ENCODE measurements at regions not wholly inside any gene's neighbourhood (a gene's known extent, or its start where the extent isn't known, plus 50 kb on each side); places are given as distances from the start of the nearest gene placed in this dataset.
"Not testable (repeated sequence)": the region's sequence is repeated elsewhere in the genome, so short reads cannot be mapped to it uniquely, and the experiment has no call there.

- DNase-seq = not testable (repeated sequence)
Observed at GRCh38 chr1:29681416-29681815, 445.1 kb downstream of the PTPRU start.

DNA sequence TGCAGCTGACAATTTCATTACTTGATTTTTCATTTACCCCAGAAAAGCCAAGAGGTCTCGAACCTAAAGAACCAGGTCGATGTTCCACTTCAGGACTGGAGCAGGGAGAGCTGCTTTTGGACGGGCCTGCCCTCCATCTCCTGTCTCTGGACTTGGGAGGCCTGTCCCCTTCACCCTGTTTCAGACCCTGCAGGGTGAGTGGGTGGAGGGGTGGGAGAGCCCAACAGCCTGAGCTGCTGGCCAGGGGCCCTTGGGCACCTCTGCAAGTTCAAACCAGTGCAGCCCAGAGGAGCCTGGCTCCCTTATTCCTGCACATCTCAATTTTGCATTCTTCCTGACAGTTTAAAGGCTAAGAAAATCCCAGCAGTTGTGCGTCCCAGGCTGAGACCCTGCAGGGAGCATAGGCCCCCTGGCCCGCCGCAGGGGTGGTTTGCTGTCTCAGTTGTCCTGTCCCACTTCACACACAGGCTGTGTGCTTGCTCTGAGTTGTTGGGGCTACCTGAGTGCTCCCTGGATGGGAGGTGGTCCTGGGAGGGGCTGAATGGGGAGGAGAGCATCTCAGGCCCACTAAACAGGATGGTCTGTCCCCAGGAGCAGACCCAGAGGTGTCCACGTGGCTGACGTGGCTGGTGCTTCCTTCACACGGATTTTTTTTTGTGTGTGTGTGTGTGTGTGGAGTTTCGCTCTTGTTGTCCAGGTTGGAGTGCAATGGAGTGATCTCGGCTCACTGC, 443.7 kb downstream of the PTPRU start:
- no peak for DNase-seq

- DNase-seq = no peak
Observed at GRCh38 chr1:29679316-29679715, 443.0 kb downstream of the PTPRU start.

- DNase-seq = no peak
Observed at GRCh38 chr1:29677028-29678024, 441.0 kb downstream of the PTPRU start.

DNA sequence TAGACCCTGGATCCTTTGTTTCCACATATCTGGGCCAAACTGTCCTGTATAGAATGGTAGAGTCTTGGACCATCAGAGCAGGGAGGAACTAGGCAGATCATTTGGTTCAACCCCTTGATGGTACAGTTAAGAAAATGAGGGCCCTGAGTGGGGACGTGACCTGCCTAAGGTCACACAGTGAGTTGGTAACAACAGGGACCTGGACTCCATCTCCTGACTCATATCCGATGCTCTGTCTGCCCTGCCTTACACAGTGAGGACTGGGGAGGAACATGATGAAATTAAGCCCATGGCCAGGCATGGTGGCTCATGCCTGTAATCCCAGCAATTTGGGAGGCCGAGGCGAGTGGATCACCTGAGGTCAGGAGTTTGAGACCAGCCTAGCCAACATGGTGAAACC, 440.2 kb downstream of the PTPRU start:
- DNase-seq = no peak

DNA sequence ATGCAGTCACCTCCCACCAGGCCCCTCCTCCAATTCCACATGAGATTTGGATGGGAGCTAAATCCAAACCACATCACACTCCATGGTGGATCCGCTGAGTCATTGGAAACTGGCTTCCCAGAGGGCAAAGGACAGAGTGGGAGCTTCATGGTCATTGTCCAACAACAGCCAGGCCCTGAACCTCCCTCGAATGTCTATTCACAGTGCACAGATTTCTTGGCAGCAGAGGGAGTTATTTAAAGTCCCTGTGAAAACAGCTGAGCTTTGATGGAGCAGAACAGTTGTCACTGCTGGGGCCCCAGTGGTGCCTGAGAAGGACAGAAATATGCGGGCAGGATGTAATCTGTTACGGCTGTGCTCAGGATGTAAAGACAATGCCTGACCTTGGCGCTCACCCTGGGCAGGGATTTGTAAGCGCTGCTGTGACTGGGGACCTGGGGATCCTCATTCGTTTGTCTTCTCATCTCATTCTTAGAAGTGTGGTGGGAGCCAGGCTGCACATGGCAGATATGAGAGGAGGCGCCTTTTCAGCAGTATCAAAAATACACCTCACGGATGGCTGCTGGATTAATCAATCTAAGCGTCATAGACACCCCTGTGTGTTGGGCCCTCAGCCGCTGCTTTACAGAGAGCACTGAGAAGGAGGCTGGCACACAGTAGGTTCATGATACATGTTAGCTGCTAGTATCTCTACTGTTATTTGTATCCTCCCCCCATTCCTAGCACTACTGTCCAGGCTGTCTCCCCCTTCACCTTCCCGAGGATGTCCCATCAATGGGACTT, 439.4 kb downstream of the PTPRU start:
- DNase-seq = no peak

DNA sequence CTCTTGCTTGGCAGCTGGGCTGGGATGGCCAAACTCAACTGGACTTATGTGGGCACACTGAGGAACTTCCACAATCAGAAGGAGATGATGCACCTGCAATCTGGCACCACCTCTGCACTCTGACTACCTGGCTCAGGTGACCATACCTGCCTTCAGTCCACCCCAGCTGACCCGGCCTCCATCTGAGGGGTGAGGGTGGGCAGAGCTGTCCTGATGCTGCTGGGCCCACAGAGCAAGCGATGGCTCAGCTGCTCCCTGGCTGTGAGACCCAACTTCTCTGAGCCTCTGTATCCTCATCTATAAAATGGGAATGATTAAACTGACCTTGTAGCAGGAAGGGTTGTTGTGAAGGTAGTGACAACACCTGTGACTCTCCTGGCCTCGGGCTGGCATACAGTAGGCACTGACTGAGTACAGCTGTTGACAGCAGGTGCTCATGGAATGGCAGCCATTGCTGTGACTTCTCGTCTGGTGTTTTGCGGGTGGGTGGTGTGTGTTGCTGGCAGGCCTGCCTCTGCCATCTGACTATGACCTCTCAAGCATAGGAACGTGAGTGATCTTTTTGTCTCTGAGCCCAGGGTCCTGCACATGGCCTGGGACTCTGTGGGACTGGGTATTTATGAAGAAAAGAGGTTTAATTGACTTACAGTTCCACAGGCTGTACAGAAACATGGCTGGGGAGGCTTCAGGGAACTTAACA, 438.5 kb downstream of the PTPRU start:
- no peak for DNase-seq

DNA sequence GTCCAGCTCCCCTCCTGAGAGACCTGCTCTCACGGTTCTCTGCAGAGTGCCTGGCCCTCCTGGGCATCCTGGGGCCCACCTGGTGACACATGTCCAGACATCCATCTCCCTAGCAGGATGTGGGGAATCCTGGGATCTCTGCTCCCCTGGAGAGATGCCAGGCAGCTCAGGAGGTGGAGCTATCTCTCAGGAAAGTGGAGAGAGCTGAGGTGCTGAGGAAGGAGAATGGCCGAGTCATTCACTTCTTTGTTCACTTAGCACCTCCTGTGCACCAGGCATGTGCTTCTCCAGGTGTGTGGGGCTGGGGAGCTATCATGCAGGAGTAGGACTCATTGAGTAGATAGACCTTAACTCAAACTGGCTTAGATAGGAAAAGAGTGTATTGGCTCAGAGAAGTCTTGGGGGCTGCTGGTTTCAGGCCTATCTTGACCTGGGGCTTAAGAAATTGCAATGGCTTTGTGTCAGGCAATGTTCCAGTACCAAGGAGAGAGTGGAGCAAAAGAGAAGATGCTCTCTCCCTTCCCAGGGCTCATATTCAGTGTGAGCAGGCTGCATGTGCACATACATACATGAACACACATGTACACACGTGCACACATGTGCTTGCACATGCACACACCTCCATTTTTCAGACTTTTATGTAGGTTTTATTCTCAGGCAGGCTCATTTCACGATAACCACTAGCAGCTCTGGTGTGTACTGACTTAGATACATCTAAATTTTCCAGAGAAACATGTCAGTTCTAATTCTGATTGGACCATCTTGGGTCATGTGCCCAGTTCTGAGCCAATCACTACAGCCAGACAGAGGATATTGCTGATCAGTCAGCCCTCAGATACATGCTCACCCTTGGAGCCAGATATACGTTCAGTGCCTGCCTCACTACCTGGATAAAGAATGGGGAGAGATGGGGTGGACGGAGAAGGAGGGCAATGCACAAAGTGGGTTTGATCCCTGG, 437.6 kb downstream of the PTPRU start:
- no peak for DNase-seq

DNA sequence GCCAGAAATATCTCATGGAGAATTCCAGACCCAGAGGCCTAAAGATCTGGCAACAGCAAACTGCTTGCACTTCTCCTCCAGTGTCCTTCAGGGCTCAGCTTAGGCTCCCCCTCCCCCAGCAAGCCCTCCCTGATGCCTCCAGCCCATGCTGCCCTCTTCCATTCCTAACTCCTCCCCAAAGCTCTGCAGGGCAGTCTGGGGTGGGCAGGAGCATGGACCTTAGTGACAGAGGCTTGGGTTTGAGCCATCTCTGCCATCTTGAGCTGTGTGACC, 436.8 kb downstream of the PTPRU start:
- no peak for DNase-seq

- DNase-seq = no peak
Observed at GRCh38 chr1:29672416-29673227, 436.3 kb downstream of the PTPRU start.

DNA sequence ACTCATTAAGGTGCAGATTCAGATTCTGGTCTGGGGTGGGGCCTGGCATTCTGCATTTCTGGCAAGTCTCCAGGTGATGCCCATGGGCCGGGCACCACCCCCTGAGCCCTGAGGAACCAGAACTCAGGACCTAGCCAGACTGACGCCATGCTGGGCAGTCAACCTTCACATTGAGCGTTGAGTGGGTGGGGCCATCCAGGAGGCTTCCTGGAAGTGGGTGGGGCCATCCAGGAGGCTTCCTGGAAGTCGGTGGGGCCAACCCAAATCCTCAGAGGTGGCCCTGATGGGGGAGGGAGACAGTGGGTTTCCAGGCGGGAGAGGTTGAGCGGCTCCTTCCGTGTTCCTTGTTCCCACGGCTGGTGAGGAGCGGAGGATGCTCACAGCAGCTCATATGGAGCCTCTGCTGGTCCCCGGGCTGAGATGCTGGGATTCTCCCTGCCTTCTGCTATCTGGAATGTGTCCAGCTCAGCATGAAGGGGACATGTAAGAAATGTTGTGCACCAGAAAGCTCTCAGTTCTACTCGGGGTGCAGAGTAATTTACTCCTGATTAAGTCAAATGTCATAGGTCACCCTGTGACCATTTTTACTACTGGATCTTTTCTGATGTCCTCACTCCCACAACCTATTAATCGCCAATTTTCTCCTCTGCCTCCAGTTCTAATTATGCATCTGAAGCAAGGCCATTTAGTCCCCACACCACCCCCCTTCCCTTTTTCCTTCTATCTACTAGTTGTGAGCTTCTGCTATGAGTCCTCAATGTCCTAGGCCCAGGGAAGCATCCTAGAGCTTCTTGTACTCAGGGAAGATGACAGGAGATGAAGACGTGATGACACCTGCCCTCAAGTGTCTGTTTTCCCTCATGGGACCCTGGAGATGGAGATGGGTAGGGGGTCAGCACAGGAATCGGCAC, 435.4 kb downstream of the PTPRU start:
- DNase-seq = no peak

GRCh38 chr1:29670752-29671151, 434.4 kb downstream of the PTPRU start:
- no peak for DNase-seq

- DNase-seq = no peak
Observed at GRCh38 chr1:29669912-29670311, 433.6 kb downstream of the PTPRU start.

GRCh38 chr1:29669158-29669871, 433.0 kb downstream of the PTPRU start:
- no peak for DNase-seq

- DNase-seq = no peak
Observed at GRCh38 chr1:29668551-29669157, 432.3 kb downstream of the PTPRU start.

DNA sequence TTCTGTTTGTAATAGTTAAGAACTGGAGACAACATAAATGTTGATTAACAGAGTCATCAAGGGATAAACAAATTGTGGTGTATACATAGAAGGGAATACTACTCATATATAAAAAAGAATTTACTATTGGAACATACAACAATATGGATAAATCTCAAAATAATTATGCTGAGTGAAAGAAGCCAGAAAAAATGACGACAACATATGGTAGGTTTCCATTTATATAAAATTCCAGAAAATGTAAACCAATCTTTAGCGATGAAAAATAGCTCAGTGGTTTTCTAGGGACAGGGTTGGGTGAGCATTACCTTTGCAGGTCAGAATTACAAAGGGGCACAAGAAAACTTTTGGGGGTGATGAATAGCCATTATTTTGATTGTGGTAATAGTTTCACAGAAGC, 431.6 kb downstream of the PTPRU start:
- no peak for DNase-seq

DNA sequence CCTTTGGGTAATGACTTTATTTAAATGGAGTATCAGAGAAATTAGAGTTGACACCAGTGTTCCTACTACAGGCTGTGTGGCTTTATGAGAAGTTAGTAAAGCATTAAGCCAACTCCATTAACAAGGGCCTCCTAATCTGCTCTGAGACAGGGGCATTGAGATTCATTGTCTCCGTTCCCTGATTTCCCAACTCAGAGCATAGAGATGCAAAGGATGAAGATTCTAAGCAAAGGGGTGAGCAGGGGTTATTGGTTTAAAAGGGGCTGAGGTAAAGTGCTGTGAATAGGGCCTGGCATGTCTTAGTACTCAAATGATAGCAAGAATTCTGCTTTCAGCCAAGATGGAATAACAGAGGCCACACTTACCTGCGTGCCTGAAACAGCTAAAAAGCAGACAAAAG, 428.4 kb downstream of the PTPRU start:
- DNase-seq = no peak

DNA sequence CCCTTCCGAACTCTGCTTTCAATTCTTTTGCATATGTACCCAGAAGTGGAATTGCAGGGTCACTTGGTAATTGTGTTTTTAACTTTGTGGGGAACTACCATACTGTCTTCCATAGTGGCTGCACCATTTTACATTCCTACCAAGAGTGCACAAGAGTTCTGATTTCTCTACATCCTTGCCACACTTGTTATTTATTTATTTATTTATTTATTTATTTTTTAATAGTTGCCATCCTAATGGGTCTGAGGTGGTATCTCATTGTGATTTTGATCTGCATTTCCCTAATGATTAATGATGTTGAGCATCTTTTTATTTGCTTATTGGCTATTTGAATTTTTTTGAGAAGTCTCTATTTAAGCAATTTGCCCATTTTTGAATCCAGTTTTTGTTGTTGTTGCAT, 422.4 kb downstream of the PTPRU start:
- DNase-seq = no peak

GRCh38 chr1:29657816-29658215, 421.5 kb downstream of the PTPRU start:
- DNase-seq = no peak

All from NCI-H446 treated with DMSO at 0.1 percent for 48 hours (cell line).